ENCODE measurements at regions not wholly inside any gene's neighbourhood (a gene's known extent, or its start where the extent isn't known, plus 50 kb on each side); places are given as distances from the start of the nearest gene placed in this dataset.

DNA sequence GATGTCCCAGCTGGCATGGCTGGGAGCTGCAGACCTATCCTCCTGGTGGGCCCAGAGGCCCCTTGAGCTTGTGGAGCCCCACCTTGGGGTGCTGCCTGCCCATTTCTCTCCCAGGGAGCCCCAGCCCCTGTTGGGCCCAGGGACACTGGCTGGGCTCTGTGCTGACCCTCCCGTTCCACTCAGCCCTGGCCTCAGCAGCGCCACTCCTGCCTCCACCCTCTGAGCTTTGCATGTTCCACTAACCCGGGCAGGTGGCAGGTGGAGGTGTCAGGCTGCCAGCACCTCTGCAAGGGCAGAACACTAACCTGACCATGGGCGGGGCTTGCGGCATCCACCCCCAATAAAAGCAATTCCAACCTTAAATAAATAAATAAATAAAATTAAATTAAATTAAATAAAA, 299.2 kb downstream of the LRIG3 start:
- TF ChIP-seq TEAD4 (IDR thresholded peaks at IDR 0.05) = no peak
- TF ChIP-seq EGR1 (IDR thresholded peaks at IDR 0.05) = no peak
- TF ChIP-seq, protein P1, sequence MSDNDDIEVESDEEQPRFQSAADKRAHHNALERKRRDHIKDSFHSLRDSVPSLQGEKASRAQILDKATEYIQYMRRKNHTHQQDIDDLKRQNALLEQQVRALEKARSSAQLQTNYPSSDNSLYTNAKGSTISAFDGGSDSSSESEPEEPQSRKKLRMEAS (IDR thresholded peaks at IDR 0.05) = no peak
- no peak for TF ChIP-seq ZBTB7A (IDR thresholded peaks at IDR 0.05; ENCODE audit: low read depth)

DNA sequence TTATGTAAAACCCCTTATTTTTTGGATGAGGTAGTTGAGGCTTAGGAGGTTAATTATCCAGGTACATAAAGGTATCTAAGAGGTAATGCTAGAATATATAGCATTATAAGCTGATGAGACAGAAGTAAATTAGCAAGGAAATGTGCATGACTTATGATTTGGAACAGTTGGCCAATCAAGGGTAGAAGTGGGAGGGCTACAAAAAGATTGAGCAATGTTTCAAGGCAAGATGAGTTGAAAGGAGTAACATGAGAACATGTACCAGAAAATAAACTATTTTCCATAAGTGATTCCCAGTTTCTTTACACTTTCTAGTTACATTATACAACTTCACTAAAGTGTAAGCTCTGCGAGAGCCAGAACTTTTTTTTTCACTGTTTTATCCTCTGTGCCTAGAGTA, 290.9 kb downstream of the LRIG3 start:
- no peak for TF ChIP-seq TCF12 (IDR thresholded peaks at IDR 0.05; ENCODE audit: low read depth)
- no peak for TF ChIP-seq NFIC (IDR thresholded peaks at IDR 0.05)
- no peak for TF ChIP-seq YY1 (IDR thresholded peaks at IDR 0.05; ENCODE audit: low read depth)
- no peak for TF ChIP-seq CREB1 (IDR thresholded peaks at IDR 0.05; ENCODE audit: low read depth)
- no peak for TF ChIP-seq FOXM1 (IDR thresholded peaks at IDR 0.05; ENCODE audit: borderline replicate concordance, low read depth)
- peak; percentile 87 for TF ChIP-seq CEBPB (IDR thresholded peaks at IDR 0.05)
- no peak for TF ChIP-seq EGR1 (IDR thresholded peaks at IDR 0.05)
- no peak for TF ChIP-seq ZBTB7A (IDR thresholded peaks at IDR 0.05; ENCODE audit: low read depth)

DNA sequence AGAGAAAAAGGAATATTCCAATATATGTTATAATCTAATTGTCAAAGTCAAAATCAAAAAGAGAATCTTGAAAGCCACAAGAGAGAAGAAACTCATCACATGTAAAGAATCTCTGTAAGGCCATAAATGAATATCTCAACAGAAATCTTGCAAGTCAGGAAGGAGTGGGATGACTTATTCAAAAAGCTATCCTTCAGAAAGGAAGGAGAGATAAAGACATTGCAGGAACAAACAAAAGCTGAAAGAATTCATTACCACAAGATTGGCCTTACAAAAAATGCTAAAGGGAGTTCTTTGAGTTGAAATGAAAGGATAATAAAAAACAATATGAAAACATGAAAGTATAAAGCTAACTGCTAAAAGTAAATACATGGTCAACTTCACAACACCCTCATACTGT, 286.8 kb downstream of the LRIG3 start:
- TF ChIP-seq EGR1 (IDR thresholded peaks at IDR 0.05) (no peak), EP300 (IDR thresholded peaks at IDR 0.05; ENCODE audit: borderline replicate concordance) (no peak), TEAD4 (IDR thresholded peaks at IDR 0.05) (no peak), TAF1 (IDR thresholded peaks at IDR 0.05; ENCODE audit: low read depth) (no peak), CEBPB (IDR thresholded peaks at IDR 0.05) (no peak), NFIC (IDR thresholded peaks at IDR 0.05) (no peak), FOXM1 (IDR thresholded peaks at IDR 0.05; ENCODE audit: borderline replicate concordance, low read depth) (no peak), YY1 (IDR thresholded peaks at IDR 0.05; ENCODE audit: low read depth) (no peak), TCF12 (IDR thresholded peaks at IDR 0.05; ENCODE audit: low read depth) (no peak), CREB1 (IDR thresholded peaks at IDR 0.05; ENCODE audit: low read depth) (no peak), ZBTB7A (IDR thresholded peaks at IDR 0.05; ENCODE audit: low read depth) (no peak), RAD21 (IDR thresholded peaks at IDR 0.05; ENCODE audit: low read depth) (no peak)
- TF ChIP-seq, protein P2, sequence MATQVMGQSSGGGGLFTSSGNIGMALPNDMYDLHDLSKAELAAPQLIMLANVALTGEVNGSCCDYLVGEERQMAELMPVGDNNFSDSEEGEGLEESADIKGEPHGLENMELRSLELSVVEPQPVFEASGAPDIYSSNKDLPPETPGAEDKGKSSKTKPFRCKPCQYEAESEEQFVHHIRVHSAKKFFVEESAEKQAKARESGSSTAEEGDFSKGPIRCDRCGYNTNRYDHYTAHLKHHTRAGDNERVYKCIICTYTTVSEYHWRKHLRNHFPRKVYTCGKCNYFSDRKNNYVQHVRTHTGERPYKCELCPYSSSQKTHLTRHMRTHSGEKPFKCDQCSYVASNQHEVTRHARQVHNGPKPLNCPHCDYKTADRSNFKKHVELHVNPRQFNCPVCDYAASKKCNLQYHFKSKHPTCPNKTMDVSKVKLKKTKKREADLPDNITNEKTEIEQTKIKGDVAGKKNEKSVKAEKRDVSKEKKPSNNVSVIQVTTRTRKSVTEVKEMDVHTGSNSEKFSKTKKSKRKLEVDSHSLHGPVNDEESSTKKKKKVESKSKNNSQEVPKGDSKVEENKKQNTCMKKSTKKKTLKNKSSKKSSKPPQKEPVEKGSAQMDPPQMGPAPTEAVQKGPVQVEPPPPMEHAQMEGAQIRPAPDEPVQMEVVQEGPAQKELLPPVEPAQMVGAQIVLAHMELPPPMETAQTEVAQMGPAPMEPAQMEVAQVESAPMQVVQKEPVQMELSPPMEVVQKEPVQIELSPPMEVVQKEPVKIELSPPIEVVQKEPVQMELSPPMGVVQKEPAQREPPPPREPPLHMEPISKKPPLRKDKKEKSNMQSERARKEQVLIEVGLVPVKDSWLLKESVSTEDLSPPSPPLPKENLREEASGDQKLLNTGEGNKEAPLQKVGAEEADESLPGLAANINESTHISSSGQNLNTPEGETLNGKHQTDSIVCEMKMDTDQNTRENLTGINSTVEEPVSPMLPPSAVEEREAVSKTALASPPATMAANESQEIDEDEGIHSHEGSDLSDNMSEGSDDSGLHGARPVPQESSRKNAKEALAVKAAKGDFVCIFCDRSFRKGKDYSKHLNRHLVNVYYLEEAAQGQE (IDR thresholded peaks at IDR 0.05; ENCODE audit: low read depth) = no peak
- TF ChIP-seq, protein P1 (IDR thresholded peaks at IDR 0.05) = no peak
- TF ChIP-seq, protein P3, sequence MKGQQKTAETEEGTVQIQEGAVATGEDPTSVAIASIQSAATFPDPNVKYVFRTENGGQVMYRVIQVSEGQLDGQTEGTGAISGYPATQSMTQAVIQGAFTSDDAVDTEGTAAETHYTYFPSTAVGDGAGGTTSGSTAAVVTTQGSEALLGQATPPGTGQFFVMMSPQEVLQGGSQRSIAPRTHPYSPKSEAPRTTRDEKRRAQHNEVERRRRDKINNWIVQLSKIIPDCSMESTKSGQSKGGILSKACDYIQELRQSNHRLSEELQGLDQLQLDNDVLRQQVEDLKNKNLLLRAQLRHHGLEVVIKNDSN (IDR thresholded peaks at IDR 0.05) = no peak

DNA sequence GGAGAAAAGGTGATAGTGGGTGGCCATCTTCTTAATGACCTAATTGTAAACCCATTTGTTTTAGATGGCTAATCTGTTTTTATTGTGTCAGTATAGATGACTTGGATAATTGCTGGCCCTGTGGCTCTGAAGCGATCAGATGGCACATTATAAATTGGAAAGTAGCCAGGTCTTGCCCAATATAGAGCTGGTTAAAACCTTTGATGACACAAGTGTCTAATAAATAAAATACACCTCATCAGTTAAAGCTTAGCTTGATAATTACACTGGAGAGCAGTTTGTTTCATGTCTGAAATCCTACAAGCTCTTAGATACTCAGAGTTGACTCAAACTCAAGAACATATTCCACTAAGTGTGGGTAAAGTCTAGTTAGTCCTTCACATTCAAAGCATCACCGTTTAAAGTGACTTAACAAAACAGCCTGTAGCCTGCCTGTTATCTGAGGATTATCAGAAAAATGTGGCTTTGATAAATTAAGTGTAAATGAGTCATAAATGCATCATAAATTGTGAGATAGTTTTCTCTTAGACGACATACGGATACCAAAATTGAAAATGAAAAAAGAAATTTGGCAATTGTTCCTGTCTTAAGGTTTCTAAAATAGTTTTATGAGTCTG, 280.9 kb downstream of the LRIG3 start:
- TF ChIP-seq EGR1 (IDR thresholded peaks at IDR 0.05) = no peak
- 0 out of 2 replicates have a peak, but pooled peaks have one; percentile 13 for TF ChIP-seq NFIC (IDR thresholded peaks at IDR 0.05)
- peak; percentile 40; the same call in 1 of the 2 replicates for TF ChIP-seq CEBPB (IDR thresholded peaks at IDR 0.05)

DNA sequence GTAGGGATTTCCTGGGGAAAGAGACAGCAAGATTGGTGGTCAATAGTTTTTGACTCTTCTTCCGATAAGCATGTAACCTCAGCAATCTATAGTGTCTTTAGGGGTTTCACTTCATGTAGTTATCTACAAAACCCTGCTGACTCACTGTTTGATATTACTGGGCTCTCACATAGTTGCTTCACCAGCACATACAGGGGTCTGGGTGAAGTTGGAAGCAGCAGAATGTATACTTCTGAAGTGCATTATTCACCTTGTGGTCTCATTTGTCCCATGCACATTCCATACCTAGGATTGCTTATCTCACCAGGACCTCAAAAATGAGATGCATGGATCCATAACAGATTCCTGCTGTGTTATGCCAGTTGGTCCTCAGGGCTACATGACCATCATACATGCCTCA, 280.0 kb downstream of the LRIG3 start:
- TF ChIP-seq CREB1 (IDR thresholded peaks at IDR 0.05; ENCODE audit: low read depth) = no peak

DNA sequence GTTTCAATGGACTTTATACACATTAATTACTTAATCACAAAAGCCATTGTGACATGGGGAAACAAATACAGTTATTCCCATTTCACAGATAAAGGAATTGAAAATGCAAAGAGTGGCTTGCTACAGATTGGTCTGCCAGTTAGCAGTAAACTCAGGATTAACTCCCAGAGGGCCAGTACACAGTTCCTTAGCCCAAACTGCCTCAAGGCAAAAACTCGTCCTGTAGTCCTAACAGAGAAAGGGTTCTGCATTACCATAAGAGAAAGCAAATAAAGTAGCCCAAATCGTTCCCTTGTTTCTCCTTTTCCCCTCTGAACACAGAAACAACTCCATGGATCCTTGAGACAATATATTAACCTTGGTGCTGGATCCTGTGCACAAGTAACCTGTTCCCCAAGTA, 274.4 kb downstream of the LRIG3 start:
- TF ChIP-seq RAD21 (IDR thresholded peaks at IDR 0.05; ENCODE audit: low read depth) (no peak), TEAD4 (IDR thresholded peaks at IDR 0.05) (no peak), ZBTB7A (IDR thresholded peaks at IDR 0.05; ENCODE audit: low read depth) (no peak), CEBPB (IDR thresholded peaks at IDR 0.05) (no peak)
- TF ChIP-seq, protein P3 (IDR thresholded peaks at IDR 0.05) = no peak

DNA sequence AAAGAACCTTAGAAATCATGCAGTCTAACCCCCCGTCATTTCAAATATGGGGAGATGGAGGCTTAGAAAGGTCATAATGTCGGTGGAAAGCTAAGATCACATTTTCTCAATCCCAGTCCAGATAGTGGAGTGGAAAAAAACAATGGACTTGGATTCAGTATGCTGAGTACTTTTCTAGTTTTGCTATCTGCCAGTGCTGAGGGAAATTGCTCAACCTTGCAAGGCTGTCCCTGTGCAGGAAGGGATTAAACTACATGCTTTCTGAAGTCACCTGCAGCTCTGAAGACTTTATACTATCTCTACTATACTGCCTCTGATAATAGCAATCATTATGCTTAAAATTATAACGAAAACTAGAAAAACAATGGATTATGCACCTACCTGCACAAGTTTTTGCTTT, 272.8 kb downstream of the LRIG3 start:
- TF ChIP-seq, protein P3 (IDR thresholded peaks at IDR 0.05) = no peak
- no peak for TF ChIP-seq EP300 (IDR thresholded peaks at IDR 0.05; ENCODE audit: borderline replicate concordance)
- TF ChIP-seq, protein P2 (IDR thresholded peaks at IDR 0.05; ENCODE audit: low read depth) = no peak
- no peak for TF ChIP-seq YY1 (IDR thresholded peaks at IDR 0.05; ENCODE audit: low read depth)
- no peak for TF ChIP-seq CREB1 (IDR thresholded peaks at IDR 0.05; ENCODE audit: low read depth)
- TF ChIP-seq NFIC (IDR thresholded peaks at IDR 0.05) = no peak
- TF ChIP-seq TCF12 (IDR thresholded peaks at IDR 0.05; ENCODE audit: low read depth) = no peak
- TF ChIP-seq, protein P1 (IDR thresholded peaks at IDR 0.05) = no peak
- no peak for TF ChIP-seq ZBTB7A (IDR thresholded peaks at IDR 0.05; ENCODE audit: low read depth)
- TF ChIP-seq EGR1 (IDR thresholded peaks at IDR 0.05) = no peak

Data from Ishikawa (cell line).